Nephron progenitor cell (in vitro differentiated cells): ENCODE measurements at regions not wholly inside any gene's neighbourhood (a gene's known extent, or its start where the extent isn't known, plus 50 kb on each side); places are given as distances from the start of the nearest gene placed in this dataset.
"Not testable (repeated sequence)": the region's sequence is repeated elsewhere in the genome, so short reads cannot be mapped to it uniquely, and the experiment has no call there.

Experiments
- DNase-seq: peaks from one replicate; pipeline ENCODE4 v3.0.0; 2021
- H3K27ac Mint-ChIP-seq: 2 replicates; pipeline ENCODE4 v1.8.0; 2021; ENCODE audit warnings: mild to moderate bottlenecking, moderate library complexity, mixed read lengths
- H3K27me3 Mint-ChIP-seq: 2 replicates; pipeline ENCODE4 v1.8.0; 2021; ENCODE audit warnings: mild to moderate bottlenecking, low read depth, mixed read lengths; ENCODE audit not compliant: poor library complexity
- H3K36me3 Mint-ChIP-seq: 2 replicates; pipeline ENCODE4 v1.8.0; 2021; ENCODE audit warnings: low read depth, mixed read lengths
- H3K4me1 Mint-ChIP-seq: 2 replicates; pipeline ENCODE4 v1.8.0; 2021; ENCODE audit warnings: mixed read lengths
- H3K4me3 Mint-ChIP-seq: 2 replicates; pipeline ENCODE4 v1.8.0; 2021; ENCODE audit warnings: mild to moderate bottlenecking, moderate library complexity, mixed read lengths
- H3K9me3 Mint-ChIP-seq: 2 replicates; pipeline ENCODE4 v1.8.0; 2021; ENCODE audit warnings: mild to moderate bottlenecking, moderate library complexity, mixed read lengths
- TF ChIP-seq, protein P1 (sequence below): fragments of 200-600 bp; sonication (generic); IDR thresholded peaks from 2 replicates; pipeline ENCODE4 v1.5.0; 2021; ENCODE audit warnings: antibody characterized with exemption

DNA sequence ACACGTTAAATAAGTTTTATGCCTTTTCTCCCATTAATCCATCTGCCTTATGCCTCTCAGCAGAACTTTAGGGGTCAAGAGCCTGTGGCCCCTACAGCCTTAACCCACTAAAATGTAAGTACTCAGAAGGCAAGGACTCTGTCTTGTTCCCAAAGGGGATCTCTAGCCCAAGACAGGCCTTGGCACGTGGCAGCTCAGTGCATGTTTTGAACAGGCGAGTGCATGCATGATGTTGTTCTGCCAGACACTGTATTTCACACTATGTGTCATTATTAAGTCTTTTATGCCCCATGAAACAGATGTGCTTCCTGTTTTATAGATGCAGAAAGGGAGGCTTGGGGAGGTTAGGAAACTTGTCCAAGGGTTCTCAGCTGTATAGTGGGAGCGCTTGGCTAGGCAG lies 102.8 kb downstream of the ETS2 start:
- Mint-ChIP-seq H3K4me1 (peaks cover 24% of the 10 kb centered on the region), H3K27me3 (peaks cover 21% of the 10 kb centered on the region), H3K9me3 (peaks cover 4% of the 10 kb centered on the region), H3K4me3 (no peak overlapping the region), H3K27ac (no peak overlapping the region), H3K36me3 (no peaks in the 10 kb centered on the region)
- TF ChIP-seq, protein P1, sequence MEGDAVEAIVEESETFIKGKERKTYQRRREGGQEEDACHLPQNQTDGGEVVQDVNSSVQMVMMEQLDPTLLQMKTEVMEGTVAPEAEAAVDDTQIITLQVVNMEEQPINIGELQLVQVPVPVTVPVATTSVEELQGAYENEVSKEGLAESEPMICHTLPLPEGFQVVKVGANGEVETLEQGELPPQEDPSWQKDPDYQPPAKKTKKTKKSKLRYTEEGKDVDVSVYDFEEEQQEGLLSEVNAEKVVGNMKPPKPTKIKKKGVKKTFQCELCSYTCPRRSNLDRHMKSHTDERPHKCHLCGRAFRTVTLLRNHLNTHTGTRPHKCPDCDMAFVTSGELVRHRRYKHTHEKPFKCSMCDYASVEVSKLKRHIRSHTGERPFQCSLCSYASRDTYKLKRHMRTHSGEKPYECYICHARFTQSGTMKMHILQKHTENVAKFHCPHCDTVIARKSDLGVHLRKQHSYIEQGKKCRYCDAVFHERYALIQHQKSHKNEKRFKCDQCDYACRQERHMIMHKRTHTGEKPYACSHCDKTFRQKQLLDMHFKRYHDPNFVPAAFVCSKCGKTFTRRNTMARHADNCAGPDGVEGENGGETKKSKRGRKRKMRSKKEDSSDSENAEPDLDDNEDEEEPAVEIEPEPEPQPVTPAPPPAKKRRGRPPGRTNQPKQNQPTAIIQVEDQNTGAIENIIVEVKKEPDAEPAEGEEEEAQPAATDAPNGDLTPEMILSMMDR: no peak
- DNase-seq: no peak

DNA sequence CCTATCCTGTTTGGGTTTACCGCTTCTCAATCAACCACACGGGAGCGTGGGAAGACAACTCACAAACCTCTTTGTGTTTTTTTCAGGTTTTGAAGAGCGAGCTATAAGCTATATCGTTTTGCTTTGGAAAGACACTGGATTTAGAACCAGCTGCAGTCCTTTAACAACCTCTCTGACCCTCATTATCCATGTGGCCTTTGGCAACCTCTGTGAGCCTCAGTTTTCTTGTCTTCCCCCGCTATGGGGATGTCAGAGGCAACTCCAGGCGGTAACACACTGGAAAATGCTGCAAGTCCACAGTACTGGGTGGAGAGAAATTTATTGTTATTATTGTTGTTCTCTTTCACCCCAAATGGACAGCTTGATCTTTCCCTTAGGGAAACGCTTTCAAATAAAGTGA lies 100.0 kb downstream of the ETS2 start:
- peaks cover 11% of the 10 kb centered on the region for H3K9me3 Mint-ChIP-seq
- H3K4me3 Mint-ChIP-seq: no peak overlapping the region
- peak overlapping the region; percentile 46 for H3K27ac Mint-ChIP-seq
- peaks cover 24% of the 10 kb centered on the region for H3K4me1 Mint-ChIP-seq
- DNase-seq: no peak
- TF ChIP-seq, protein P1: no peak
- peaks cover 11% of the 10 kb centered on the region for H3K27me3 Mint-ChIP-seq
- no peaks in the 10 kb centered on the region for H3K36me3 Mint-ChIP-seq

GRCh38 chr21:38905328-38905727 lies 99.6 kb downstream of the ETS2 start:
- Mint-ChIP-seq H3K27me3 (peaks cover 11% of the 10 kb centered on the region), H3K27ac (no peak overlapping the region), H3K4me3 (no peak overlapping the region), H3K9me3 (peaks cover 11% of the 10 kb centered on the region), H3K4me1 (peaks cover 24% of the 10 kb centered on the region), H3K36me3 (no peaks in the 10 kb centered on the region)
- TF ChIP-seq, protein P1: no peak
- no peak for DNase-seq

GRCh38 chr21:38903690-38904139 lies 98.0 kb downstream of the ETS2 start:
- DNase-seq: no peak
- no peak overlapping the region for H3K4me3 Mint-ChIP-seq
- peaks cover 11% of the 10 kb centered on the region for H3K27me3 Mint-ChIP-seq
- no peak overlapping the region for H3K27ac Mint-ChIP-seq
- H3K36me3 Mint-ChIP-seq: no peaks in the 10 kb centered on the region
- peaks cover 24% of the 10 kb centered on the region for H3K4me1 Mint-ChIP-seq
- H3K9me3 Mint-ChIP-seq: peaks cover 11% of the 10 kb centered on the region
- TF ChIP-seq, protein P1: no peak

DNA sequence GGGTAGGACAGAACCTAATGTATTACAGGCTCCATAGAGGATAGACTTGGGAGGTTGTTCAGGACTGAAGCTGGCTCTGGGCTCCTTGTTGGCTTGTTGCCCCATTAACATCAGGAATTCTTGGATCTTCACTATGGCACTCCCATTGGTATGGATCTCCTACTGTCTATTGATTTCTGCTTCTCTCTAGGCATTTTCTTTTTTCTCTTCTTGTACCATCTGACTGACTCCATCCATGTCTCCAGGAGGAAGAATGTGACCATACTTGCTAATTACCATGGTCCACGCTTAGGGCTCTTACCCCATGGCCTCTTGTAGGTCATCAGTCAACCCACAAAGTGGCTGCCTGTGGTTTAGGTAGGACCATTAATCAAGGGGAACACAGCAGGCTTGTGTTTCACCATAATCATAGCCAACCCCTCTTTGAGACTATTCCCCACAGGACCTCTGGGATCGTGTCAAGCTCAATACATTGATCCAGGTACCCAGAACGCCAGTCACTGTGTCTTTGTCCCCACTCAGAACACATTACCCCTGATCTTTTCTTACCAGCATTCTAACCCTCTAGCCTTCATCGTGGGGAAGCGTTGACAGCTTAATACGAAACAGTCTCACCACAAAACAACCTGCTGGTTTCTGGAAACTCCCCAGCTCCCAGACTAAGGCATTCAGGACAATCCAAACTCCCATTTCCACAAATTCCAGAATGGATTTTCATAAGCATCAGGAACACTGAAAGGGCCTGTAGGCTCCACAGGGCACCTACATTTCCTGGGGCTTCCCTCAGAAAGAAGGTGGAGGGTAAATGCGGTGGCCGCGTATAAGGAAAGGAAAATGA lies 97.1 kb downstream of the ETS2 start:
- Mint-ChIP-seq H3K27ac (no peak overlapping the region), H3K9me3 (peaks cover 11% of the 10 kb centered on the region), H3K4me3 (no peak overlapping the region), H3K36me3 (no peaks in the 10 kb centered on the region), H3K4me1 (peaks cover 17% of the 10 kb centered on the region), H3K27me3 (peaks cover 11% of the 10 kb centered on the region)
- DNase-seq: no peak
- TF ChIP-seq, protein P1: no peak

GRCh38 chr21:38900499-38900898 lies 94.8 kb downstream of the ETS2 start:
- no peaks in the 10 kb centered on the region for H3K36me3 Mint-ChIP-seq
- no peak overlapping the region for H3K4me3 Mint-ChIP-seq

DNA sequence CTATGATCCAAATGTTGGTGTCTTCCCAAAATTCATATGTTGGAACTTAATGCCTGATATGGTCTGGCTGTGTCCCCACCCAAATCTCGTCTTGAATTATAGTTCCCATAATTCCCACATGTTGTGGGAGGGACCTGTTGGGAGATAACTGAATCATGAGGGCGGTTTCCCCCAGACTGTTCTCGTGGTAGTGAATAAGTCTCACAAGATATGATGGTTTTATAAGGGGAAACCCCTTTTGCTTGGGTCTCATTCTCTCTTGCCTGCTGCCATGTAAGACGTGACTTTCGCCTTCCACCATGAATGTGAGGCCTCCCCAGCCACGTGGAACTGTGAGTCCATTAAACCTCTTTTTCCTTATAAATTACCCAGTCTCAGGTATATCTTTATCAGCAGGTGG lies 94.3 kb downstream of the ETS2 start:
- H3K4me1 Mint-ChIP-seq, H3K4me3 Mint-ChIP-seq, H3K9me3 Mint-ChIP-seq, H3K27ac Mint-ChIP-seq, H3K36me3 Mint-ChIP-seq, DNase-seq: not testable (repeated sequence)
- H3K27me3 Mint-ChIP-seq: peaks cover 11% of the 10 kb centered on the region

More at GRCh38 chr21:38900499-38900898, 94.8 kb downstream of the ETS2 start:
- Mint-ChIP-seq H3K4me1 (no peaks in the 10 kb centered on the region), H3K27me3 (peaks cover 11% of the 10 kb centered on the region), H3K27ac (no peak overlapping the region), H3K9me3 (peaks cover 11% of the 10 kb centered on the region)
- DNase-seq: no peak
- TF ChIP-seq, protein P1: no peak
